Activated naive CD4-positive, alpha-beta T cell treated with anti-CD3 and anti-CD28 coated beads, Interleukin-2, amount 50 U/mL, for 24 hours (primary cell): ENCODE measurements at regions not wholly inside any gene's neighbourhood (a gene's known extent, or its start where the extent isn't known, plus 50 kb on each side); places are given as distances from the start of the nearest gene placed in this dataset.

Experiments used
- H3K27ac Mint-ChIP-seq: one replicate; pipeline ENCODE4 v1.8.0; 2021; ENCODE audit warnings: mild to moderate bottlenecking, mixed read lengths
- H3K27me3 Mint-ChIP-seq: one replicate; pipeline ENCODE4 v1.8.0; 2021; ENCODE audit warnings: mixed read lengths
- H3K36me3 Mint-ChIP-seq: one replicate; pipeline ENCODE4 v1.8.0; 2021; ENCODE audit warnings: mixed read lengths
- H3K4me1 Mint-ChIP-seq: one replicate; pipeline ENCODE4 v1.8.0; 2021; ENCODE audit warnings: mixed read lengths
- H3K4me3 Mint-ChIP-seq: one replicate; pipeline ENCODE4 v1.8.0; 2021; ENCODE audit warnings: mild to moderate bottlenecking, mixed read lengths
- H3K9me3 Mint-ChIP-seq: one replicate; pipeline ENCODE4 v1.8.0; 2021; ENCODE audit warnings: mixed read lengths

DNA sequence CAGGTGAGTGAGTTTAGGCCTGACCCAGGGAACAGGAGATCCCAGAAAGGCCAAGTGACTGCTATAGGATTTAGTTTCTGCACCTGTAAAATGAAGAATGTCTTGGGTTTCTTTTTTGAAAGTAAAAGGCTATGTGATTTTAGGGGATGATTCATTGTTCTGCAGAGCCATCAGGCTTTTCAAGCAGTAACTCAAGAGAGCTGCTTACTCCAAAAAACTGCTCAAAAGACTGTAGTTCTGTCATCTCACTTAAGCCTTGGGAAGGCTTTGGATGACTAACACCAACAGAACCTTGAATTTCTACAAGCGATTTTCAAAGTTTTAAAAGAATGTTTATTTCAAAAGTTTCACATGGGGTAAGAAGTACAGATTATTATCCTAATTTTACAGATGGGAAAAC is 165.1 kb downstream of the HAUS1 start:
- Mint-ChIP-seq H3K27ac (no peak overlapping the region), H3K4me3 (no peak overlapping the region), H3K4me1 (peaks cover 44% of the 10 kb centered on the region), H3K9me3 (no peaks in the 10 kb centered on the region), H3K27me3 (no peaks in the 10 kb centered on the region), H3K36me3 (peaks cover 12% of the 10 kb centered on the region)

DNA sequence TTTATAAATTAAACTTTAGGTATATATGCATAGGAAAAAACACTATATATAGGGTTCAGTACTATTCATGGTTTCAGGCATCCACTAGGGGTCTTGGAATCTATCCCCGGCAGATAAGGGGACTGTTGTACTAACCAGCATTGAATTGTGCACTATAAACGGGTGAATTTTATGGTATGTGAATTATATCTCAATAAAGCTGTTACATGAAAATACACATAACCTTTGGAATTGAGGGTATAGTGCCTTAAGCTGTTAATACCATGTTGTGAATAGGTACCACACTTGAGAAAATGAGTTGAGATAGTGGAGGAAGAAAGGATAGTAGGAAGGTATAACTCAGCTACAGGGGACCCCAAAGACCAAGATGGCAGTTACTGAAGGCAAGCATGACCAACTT is 167.3 kb downstream of the HAUS1 start:
- Mint-ChIP-seq H3K36me3 (peaks cover 7% of the 10 kb centered on the region), H3K27ac (no peak overlapping the region), H3K9me3 (no peaks in the 10 kb centered on the region), H3K4me1 (peaks cover 32% of the 10 kb centered on the region), H3K27me3 (no peaks in the 10 kb centered on the region), H3K4me3 (no peak overlapping the region)

DNA sequence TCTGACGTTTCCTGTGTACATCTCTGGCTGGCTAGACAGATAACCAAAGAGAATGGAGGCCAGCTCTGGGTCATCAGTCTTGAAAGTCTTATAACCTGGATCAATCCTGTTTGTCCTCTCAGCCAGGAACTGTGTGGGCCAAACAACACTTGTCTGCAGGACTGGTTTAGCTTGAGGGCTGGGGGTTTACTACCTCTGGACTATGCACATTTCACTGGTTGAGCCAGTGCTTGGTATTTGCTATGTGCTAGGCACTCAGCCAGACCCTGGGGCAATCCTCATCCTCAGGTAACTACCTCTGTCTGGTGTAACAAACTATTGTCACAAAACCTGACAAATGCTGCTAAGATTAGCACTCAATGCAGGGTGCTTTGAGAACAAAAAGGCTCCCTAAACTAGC is 169.7 kb downstream of the HAUS1 start:
- Mint-ChIP-seq H3K4me1 (peaks cover 27% of the 10 kb centered on the region), H3K36me3 (peaks cover 3% of the 10 kb centered on the region), H3K27me3 (no peaks in the 10 kb centered on the region), H3K27ac (no peak overlapping the region), H3K9me3 (no peaks in the 10 kb centered on the region), H3K4me3 (no peak overlapping the region)

DNA sequence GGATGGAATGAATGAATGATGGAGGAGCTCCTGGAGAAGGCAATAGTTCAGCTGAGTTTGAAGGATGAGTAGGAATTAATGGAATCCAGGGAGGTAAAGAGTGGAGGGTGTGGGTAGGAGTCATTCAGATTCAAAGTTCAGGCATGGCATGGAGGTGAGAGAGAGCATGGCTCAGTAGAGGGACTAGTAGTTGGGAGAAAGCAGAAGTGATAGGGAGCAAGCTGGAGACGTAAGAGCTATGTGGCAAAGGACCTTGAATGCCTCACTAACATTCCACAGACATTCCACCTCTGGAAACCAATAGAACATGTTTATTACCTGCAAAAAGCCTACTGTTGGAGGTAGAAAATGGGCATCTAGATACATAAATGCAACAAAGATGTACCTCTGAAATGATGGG is 170.1 kb downstream of the HAUS1 start:
- H3K27ac Mint-ChIP-seq, result peak overlapping the region; percentile 44
- no peaks in the 10 kb centered on the region for H3K9me3 Mint-ChIP-seq
- H3K4me1 Mint-ChIP-seq, result peaks cover 23% of the 10 kb centered on the region
- peaks cover 3% of the 10 kb centered on the region for H3K36me3 Mint-ChIP-seq
- no peak overlapping the region for H3K4me3 Mint-ChIP-seq
- H3K27me3 Mint-ChIP-seq, result no peaks in the 10 kb centered on the region

DNA sequence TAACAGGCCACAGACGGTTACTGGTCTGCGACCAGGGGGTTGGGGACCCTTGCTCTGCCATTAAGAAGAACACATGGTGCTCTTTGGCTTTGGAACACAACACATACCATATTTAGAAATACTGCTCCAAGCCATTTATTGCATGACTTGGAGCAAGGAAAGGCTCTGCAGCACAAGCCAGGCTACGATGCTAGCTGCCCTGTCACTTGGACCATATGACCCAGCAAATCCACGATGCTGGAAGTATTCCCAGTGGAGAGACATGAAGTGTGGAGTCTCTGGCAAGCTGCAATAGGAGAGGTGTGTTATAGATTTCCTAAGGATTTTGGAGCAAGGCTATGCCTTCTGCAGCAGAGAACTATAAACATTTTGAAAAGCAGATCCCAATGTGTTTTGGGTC is 171.2 kb downstream of the HAUS1 start:
- H3K9me3 Mint-ChIP-seq, result no peaks in the 10 kb centered on the region
- peaks cover 3% of the 10 kb centered on the region for H3K36me3 Mint-ChIP-seq
- H3K4me3 Mint-ChIP-seq, result no peak overlapping the region
- no peaks in the 10 kb centered on the region for H3K27me3 Mint-ChIP-seq
- H3K27ac Mint-ChIP-seq, result no peak overlapping the region
- peaks cover 23% of the 10 kb centered on the region for H3K4me1 Mint-ChIP-seq

DNA sequence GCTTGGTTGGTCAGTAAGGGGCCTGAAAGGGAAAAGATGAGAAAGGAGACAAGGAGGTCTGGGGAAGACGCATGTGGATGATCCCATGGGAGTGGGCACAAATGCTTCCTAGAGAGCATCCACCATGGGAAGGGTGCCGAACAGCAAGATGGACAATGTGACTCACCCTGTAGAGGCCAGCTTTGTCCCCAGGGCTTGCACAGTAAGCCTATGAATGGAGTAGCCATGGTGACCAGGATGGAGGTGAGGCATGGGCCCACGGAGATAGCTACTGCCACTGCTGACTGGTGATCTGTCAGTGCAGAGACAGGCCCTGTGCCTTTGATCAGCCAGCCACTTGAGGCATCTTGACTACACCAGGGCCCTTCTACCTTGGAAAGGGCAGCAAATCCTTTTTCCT is 172.6 kb downstream of the HAUS1 start:
- H3K4me1 Mint-ChIP-seq, result peaks cover 15% of the 10 kb centered on the region

DNA sequence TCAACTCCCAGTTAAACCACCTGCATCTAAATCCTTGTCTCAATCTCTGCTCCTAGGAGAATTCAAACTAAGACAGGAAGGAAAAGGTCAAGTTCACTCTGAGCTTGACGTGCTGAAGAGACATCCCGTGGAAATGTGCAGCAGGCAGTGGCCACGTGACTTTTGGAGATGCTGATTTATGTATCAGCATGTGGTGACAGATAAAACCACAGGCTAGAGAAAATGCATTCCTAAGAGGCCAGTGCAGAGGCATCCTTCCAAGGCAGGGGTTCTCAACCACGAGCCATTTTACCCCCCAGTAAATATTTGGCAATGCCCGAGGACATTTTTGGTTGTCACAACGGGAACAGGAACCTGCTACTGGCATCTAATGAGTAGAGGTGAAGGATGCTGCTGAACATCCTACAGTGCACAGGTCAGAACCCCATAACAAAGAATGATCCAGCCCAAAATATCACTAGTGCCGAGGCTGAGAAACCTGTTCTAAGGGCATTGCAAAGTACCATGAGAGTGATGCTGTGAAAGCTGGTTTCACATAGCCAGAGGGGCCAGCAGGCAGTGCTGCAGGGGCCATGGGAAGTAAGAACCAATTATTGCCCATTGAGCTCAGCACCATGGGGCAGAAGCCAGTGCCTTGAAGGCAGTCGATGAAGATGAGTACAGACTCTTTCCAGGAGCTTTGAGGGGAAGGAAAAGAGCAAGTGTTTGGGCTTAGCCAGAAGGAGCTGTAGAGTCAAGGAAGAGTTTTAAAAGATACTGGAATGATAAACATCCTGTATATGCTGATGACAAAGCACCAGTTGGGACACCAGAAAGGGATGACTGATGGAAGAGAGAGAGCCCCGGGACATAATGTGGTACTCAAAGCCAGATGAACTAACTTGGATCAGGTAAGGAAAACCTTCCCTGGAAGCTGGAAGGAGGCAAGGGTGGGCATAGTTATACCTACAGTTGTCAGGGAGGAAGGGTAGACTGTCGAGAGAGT is 174.6 kb downstream of the HAUS1 start:
- no peak overlapping the region for H3K4me3 Mint-ChIP-seq

More for the DNA sequence above, 172.6 kb downstream of the HAUS1 start:
- Mint-ChIP-seq H3K27ac (no peak overlapping the region), H3K4me3 (no peak overlapping the region), H3K36me3 (peaks cover 1% of the 10 kb centered on the region), H3K9me3 (no peaks in the 10 kb centered on the region), H3K27me3 (no peaks in the 10 kb centered on the region)

DNA sequence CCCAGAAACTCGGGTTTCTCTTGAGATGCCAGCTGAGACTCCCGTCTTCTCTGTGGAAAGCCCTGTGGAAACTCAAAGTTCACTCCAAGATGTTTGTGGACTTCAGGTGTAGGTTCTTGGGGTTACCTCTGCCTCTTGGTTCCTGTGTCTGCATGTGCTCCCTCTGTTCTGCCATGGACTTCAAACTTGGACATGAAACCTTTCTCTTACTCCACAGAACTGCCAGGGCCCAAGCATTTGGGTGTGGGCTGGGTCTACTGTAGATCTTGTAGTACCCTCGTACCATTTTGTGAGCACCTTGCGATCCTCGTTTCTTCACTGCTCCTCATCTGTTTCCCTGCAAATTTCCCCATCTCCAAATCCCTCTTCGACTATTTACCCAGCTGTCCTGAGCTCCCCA is 175.5 kb downstream of the HAUS1 start:
- H3K36me3 Mint-ChIP-seq, result peaks cover under 1% of the 10 kb centered on the region
- no peak overlapping the region for H3K27ac Mint-ChIP-seq
- H3K4me3 Mint-ChIP-seq, result no peak overlapping the region

More for the DNA sequence above, 174.6 kb downstream of the HAUS1 start:
- Mint-ChIP-seq H3K4me1 (peaks cover 15% of the 10 kb centered on the region), H3K27ac (peak overlapping the region; percentile 39), H3K27me3 (no peaks in the 10 kb centered on the region), H3K36me3 (peaks cover 1% of the 10 kb centered on the region), H3K9me3 (no peaks in the 10 kb centered on the region)

DNA sequence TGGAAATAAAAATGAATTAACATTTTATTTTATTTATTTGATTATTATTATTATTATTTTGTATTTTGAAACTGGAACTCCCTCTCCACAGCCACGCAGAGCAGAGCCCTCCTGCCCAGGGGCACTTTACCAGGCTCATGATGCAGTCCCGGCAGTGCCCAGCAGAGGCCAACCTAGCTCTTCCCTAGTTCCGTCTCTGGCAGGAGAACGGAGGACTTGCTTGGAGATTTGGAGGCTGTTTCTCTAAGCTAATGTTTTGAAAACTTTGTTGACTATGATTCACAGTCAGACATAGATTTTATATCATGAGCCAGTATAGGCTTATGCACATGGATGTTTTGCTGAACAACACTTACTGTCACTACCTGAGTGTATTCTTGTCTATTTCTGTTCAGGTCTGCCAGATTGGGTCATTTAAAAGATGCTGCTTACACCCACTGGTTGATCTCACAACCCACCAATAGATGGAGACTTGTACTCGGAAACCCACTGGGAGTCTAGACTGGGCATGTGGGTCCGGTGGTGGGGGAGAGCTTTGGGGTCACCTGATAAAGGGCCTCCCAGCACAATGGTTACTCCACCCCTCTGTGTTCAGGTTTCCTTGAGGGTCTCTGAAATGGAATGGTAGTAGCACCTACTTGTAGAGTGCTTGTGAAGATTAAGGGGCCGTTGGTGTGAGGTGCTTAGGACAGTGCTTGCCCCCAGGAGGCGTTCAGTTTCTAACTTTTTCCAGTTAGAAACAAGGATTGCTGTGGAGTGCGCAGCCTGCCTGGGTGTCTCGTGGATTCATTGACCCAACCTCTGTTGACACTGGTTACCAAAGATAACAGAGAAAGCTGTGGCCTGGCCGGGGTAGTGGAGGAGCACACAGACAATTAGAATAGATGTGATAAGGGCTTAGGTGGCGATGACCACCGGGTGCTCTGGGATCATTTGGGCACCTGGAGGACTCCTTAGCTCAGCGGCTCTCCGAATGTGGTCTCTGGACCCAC is 177.3 kb downstream of the HAUS1 start:
- Mint-ChIP-seq H3K27ac (no peak overlapping the region), H3K27me3 (no peaks in the 10 kb centered on the region), H3K9me3 (no peaks in the 10 kb centered on the region), H3K4me3 (no peak overlapping the region), H3K4me1 (peaks cover 11% of the 10 kb centered on the region), H3K36me3 (no peaks in the 10 kb centered on the region)

More for the DNA sequence above, 175.5 kb downstream of the HAUS1 start:
- Mint-ChIP-seq H3K4me1 (peaks cover 13% of the 10 kb centered on the region), H3K27me3 (no peaks in the 10 kb centered on the region), H3K9me3 (no peaks in the 10 kb centered on the region)

DNA sequence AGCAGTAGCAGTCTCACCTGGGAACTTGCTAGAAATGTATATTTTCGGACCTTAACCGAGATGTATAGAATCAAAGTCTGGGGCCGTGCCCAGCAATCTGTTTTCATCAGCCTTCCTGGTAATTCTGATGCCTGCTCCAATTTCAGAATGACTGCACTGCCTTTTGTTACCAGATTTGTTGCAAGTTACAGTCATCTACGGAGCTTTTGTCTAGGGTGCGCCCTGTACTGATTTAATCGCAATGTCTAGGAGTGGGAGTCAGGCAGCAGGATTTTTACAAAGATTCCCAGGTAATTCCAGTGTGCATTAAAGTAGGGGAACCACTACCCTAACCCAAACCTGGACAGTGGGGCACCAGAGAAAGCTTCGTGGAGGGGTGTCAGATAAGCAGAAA is 178.0 kb downstream of the HAUS1 start:
- no peak overlapping the region for H3K4me3 Mint-ChIP-seq
- no peak overlapping the region for H3K27ac Mint-ChIP-seq
- no peaks in the 10 kb centered on the region for H3K9me3 Mint-ChIP-seq
- H3K27me3 Mint-ChIP-seq, result no peaks in the 10 kb centered on the region
- H3K36me3 Mint-ChIP-seq, result no peaks in the 10 kb centered on the region
- H3K4me1 Mint-ChIP-seq, result peaks cover 11% of the 10 kb centered on the region

DNA sequence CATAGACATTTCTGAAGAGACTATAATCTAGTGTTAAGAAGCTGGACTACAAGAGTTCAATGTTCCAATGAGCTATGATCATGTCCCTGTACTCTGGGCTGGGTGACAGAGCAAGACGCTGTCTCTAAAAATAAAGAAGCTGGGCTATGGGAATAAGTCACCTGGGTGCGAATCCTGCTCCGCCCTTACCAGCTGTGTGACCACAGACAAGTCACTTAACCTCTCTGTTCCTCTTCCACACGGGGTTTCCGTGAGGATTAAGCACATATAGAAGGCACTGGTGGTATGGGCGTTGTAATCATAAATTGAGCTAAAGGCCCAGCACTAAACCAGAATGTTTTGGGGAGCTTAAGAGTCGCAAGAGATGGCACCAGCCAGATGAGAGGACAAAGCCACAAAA is 178.5 kb downstream of the HAUS1 start:
- no peaks in the 10 kb centered on the region for H3K27me3 Mint-ChIP-seq
- H3K27ac Mint-ChIP-seq, result no peak overlapping the region

DNA sequence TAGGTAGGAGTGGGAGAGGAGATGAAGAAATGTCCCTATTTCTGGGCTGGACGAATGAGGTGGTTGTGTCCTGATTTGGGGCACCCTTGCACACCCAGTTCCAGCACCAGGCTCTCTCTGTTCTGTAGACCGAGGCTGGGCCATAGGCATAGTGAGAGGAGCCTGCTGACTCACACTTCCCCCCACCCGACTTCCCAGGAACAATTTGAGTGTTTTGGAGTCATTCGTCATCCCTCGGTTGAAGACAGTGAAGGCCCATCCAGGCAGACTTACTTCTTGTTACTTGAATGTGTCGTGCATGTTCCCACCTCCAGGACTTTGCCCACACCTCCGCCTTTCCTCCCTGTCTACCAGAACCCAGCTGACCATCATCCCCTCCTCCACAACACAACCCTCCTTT is 179.1 kb downstream of the HAUS1 start:
- no peaks in the 10 kb centered on the region for H3K27me3 Mint-ChIP-seq
- H3K4me3 Mint-ChIP-seq, result no peak overlapping the region
- peaks cover 3% of the 10 kb centered on the region for H3K4me1 Mint-ChIP-seq

More for the DNA sequence above, 178.5 kb downstream of the HAUS1 start:
- Mint-ChIP-seq H3K36me3 (no peaks in the 10 kb centered on the region), H3K4me1 (peaks cover 8% of the 10 kb centered on the region), H3K4me3 (no peak overlapping the region), H3K9me3 (no peaks in the 10 kb centered on the region)

DNA sequence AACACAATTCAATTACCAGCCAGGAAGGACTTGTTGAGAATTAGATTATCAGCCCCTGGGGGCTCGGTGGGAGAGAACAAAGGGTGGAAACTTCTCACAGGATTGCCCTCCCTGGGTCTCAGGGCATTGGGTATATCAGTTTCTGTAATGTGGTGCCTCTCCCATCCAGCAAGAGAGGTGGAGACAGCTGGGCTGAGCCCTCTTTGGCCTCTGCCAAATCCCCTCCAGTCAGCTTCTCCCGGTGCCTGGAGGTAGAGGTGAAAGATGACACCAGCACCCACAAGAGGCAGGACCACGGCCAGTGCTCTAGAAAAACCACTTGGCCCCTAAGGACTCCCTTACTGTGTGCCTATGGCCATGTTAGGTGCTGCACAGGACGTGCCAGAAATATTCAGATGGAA is 179.7 kb downstream of the HAUS1 start:
- H3K27me3 Mint-ChIP-seq, result no peaks in the 10 kb centered on the region

More for the DNA sequence above, 179.1 kb downstream of the HAUS1 start:
- Mint-ChIP-seq H3K27ac (no peak overlapping the region), H3K9me3 (no peaks in the 10 kb centered on the region), H3K36me3 (no peaks in the 10 kb centered on the region)

DNA sequence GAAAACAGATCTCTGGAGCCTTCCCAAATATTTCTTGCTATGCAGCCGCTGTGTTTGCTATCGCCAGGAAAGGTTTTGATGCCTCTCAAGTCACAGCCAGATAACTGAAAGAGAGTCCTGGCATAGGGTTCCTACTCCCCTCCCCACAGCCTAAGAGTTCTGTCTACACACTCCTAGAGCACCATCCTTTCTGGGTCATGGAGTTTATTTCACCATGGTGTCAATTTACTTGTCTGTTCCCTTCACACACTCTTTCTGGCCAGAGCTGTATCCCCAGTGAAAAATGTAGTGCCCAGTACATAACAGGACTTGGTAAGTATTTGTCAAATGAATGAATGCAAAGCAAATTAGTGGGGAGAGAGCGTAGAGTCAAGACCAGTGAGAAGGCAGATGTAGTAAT is 185.3 kb downstream of the HAUS1 start:
- Mint-ChIP-seq H3K27me3 (no peaks in the 10 kb centered on the region), H3K27ac (no peak overlapping the region), H3K9me3 (no peaks in the 10 kb centered on the region)

More for the DNA sequence above, 179.7 kb downstream of the HAUS1 start:
- Mint-ChIP-seq H3K4me1 (no peaks in the 10 kb centered on the region), H3K9me3 (no peaks in the 10 kb centered on the region), H3K36me3 (no peaks in the 10 kb centered on the region), H3K27ac (no peak overlapping the region), H3K4me3 (no peak overlapping the region)

DNA sequence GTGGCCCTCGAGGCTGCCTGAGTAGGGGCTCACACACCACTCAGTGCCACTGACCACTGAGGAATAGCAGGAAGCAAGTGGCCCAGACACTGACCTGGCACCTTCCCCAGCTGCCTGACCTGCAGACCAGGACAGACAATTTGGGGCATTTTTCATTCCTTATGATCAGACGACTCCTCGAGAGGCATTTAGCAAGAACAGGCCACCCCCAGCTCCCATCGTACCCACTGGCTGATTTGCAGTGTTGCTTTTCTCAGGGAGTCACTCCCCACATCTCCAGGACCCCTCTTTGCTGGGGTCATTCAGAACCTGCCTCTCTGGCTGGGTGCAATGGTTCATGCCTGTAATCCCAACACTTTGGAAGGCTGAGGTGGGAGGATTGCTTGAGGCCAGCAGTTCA is 185.7 kb downstream of the HAUS1 start:
- Mint-ChIP-seq H3K4me1 (no peaks in the 10 kb centered on the region), H3K27me3 (no peaks in the 10 kb centered on the region), H3K4me3 (no peak overlapping the region), H3K9me3 (no peaks in the 10 kb centered on the region), H3K36me3 (no peaks in the 10 kb centered on the region), H3K27ac (no peak overlapping the region)

More for the DNA sequence above, 185.3 kb downstream of the HAUS1 start:
- Mint-ChIP-seq H3K36me3 (no peaks in the 10 kb centered on the region), H3K4me1 (no peaks in the 10 kb centered on the region), H3K4me3 (no peak overlapping the region)
